ENCODE measurements at regions not wholly inside any gene's neighbourhood (a gene's known extent, or its start where the extent isn't known, plus 50 kb on each side); places are given as distances from the start of the nearest gene placed in this dataset.

DNA sequence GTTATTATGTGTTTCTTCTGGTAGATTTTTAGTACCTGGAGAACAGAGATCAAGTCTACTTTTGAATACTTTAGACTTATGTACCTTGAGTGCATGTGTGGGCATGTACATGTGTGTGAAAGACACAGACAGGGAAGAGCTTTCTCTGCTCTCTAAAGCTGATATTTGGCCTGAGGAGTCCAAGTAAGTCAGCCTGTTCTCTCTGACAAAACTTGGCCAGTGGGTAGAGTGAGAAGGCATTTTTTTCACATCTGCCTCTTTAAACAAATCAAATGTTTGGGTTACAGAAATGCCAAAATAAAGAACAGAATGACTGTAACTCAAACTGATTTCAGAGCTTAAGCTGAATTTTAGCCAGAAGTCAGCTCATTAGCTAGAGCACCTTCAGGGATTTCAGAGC, 309.7 kb upstream of the DYNLRB2 start:
- TF ChIP-seq POLR2AphosphoS5 (IDR thresholded peaks at IDR 0.05; ENCODE audit: low read depth, low read length) = no peak
- TF ChIP-seq POLR2A (IDR thresholded peaks at IDR 0.05; ENCODE audit: low read depth, low read length) = no peak
- TF ChIP-seq TAF1 (IDR thresholded peaks at IDR 0.05; ENCODE audit: low read depth, low read length) = no peak
- no peak for TF ChIP-seq SPI1 (IDR thresholded peaks at IDR 0.05; ENCODE audit: low read depth, low read length)
- TF ChIP-seq POU2F2 (IDR thresholded peaks at IDR 0.05; ENCODE audit: low read depth, low read length) = no peak
- TF ChIP-seq PAX5 (IDR thresholded peaks at IDR 0.05; ENCODE audit: insufficient read depth, low read length, severe bottlenecking) = no peak
